ENCODE measurements at regions not wholly inside any gene's neighbourhood (a gene's known extent, or its start where the extent isn't known, plus 50 kb on each side); places are given as distances from the start of the nearest gene placed in this dataset.

- no peaks in the 10 kb centered on the region for H3K27me3 Mint-ChIP-seq
- no peak overlapping the region for H3K27ac Mint-ChIP-seq
- no peak overlapping the region for H3K4me3 Mint-ChIP-seq
- H3K36me3 Mint-ChIP-seq (ENCODE audit: low read depth): no peaks in the 10 kb centered on the region
- H3K4me1 Mint-ChIP-seq: no peaks in the 10 kb centered on the region
- no peak for DNase-seq
- peaks cover 8% of the 10 kb centered on the region for H3K9me3 Mint-ChIP-seq
- ATAC-seq: no peak
These were observed 702.7 kb downstream of the EPHA7 start for GRCh38 chr6:92716638-92717037.

- H3K27ac Mint-ChIP-seq: no peak overlapping the region
- no peaks in the 10 kb centered on the region for H3K36me3 Mint-ChIP-seq (ENCODE audit: low read depth)
- no peak for DNase-seq
- no peaks in the 10 kb centered on the region for H3K27me3 Mint-ChIP-seq
- H3K4me3 Mint-ChIP-seq: no peak overlapping the region
- H3K9me3 Mint-ChIP-seq: peaks cover 8% of the 10 kb centered on the region
- no peak for ATAC-seq
- H3K4me1 Mint-ChIP-seq: no peaks in the 10 kb centered on the region
These were observed 703.4 kb downstream of the EPHA7 start for GRCh38 chr6:92715991-92716390.

GRCh38 chr6:92714346-92714745 is 705.0 kb downstream of the EPHA7 start:
- Mint-ChIP-seq H3K27me3 (no peaks in the 10 kb centered on the region), H3K4me1 (no peaks in the 10 kb centered on the region), H3K4me3 (no peak overlapping the region), H3K36me3 (ENCODE audit: low read depth) (no peaks in the 10 kb centered on the region), H3K9me3 (no peaks in the 10 kb centered on the region), H3K27ac (no peak overlapping the region)
- ATAC-seq (no peak), DNase-seq (no peak)

- ATAC-seq (no peak), DNase-seq (no peak)
- no peak overlapping the region for H3K27ac Mint-ChIP-seq
- no peaks in the 10 kb centered on the region for H3K27me3 Mint-ChIP-seq
- no peak overlapping the region for H3K4me3 Mint-ChIP-seq
- H3K4me1 Mint-ChIP-seq: no peaks in the 10 kb centered on the region
- peaks cover 7% of the 10 kb centered on the region for H3K9me3 Mint-ChIP-seq
- H3K36me3 Mint-ChIP-seq (ENCODE audit: low read depth): no peaks in the 10 kb centered on the region
These were observed 709.3 kb downstream of the EPHA7 start for GRCh38 chr6:92710048-92710447.

- no peak overlapping the region for H3K27ac Mint-ChIP-seq
- H3K4me1 Mint-ChIP-seq: no peaks in the 10 kb centered on the region
- H3K36me3 Mint-ChIP-seq (ENCODE audit: low read depth): no peaks in the 10 kb centered on the region
- no peak for DNase-seq
- ATAC-seq: no peak
- no peaks in the 10 kb centered on the region for H3K27me3 Mint-ChIP-seq
- H3K4me3 Mint-ChIP-seq: no peak overlapping the region
- H3K9me3 Mint-ChIP-seq: peaks cover 9% of the 10 kb centered on the region
These were observed 710.4 kb downstream of the EPHA7 start for GRCh38 chr6:92708945-92709344.

GRCh38 chr6:92708270-92708669 is 711.1 kb downstream of the EPHA7 start:
- H3K27me3 Mint-ChIP-seq: no peaks in the 10 kb centered on the region
- H3K36me3 Mint-ChIP-seq (ENCODE audit: low read depth): no peaks in the 10 kb centered on the region
- no peak overlapping the region for H3K27ac Mint-ChIP-seq
- no peak overlapping the region for H3K4me3 Mint-ChIP-seq
- no peak for DNase-seq
- H3K9me3 Mint-ChIP-seq: peaks cover 9% of the 10 kb centered on the region
- no peaks in the 10 kb centered on the region for H3K4me1 Mint-ChIP-seq
- no peak for ATAC-seq

- Mint-ChIP-seq H3K27me3 (no peaks in the 10 kb centered on the region), H3K4me3 (no peak overlapping the region), H3K4me1 (no peaks in the 10 kb centered on the region), H3K9me3 (peaks cover 9% of the 10 kb centered on the region), H3K27ac (no peak overlapping the region), H3K36me3 (ENCODE audit: low read depth) (no peaks in the 10 kb centered on the region)
- DNase-seq (no peak), ATAC-seq (no peak)
These were observed 712.4 kb downstream of the EPHA7 start for GRCh38 chr6:92706976-92707375.

GRCh38 chr6:92701425-92702096 is 717.8 kb downstream of the EPHA7 start:
- no peaks in the 10 kb centered on the region for H3K4me1 Mint-ChIP-seq
- H3K36me3 Mint-ChIP-seq (ENCODE audit: low read depth): no peaks in the 10 kb centered on the region

GRCh38 chr6:92700411-92700810 is 718.9 kb downstream of the EPHA7 start:
- Mint-ChIP-seq H3K27me3 (no peaks in the 10 kb centered on the region), H3K27ac (no peak overlapping the region), H3K9me3 (peaks cover 8% of the 10 kb centered on the region), H3K4me1 (no peaks in the 10 kb centered on the region), H3K4me3 (no peak overlapping the region), H3K36me3 (ENCODE audit: low read depth) (no peaks in the 10 kb centered on the region)
- ATAC-seq: no peak
- no peak for DNase-seq

More at GRCh38 chr6:92701425-92702096, 717.8 kb downstream of the EPHA7 start:
- ATAC-seq (peak; percentile 15), DNase-seq (no peak)
- Mint-ChIP-seq H3K9me3 (peaks cover 8% of the 10 kb centered on the region), H3K27me3 (no peaks in the 10 kb centered on the region), H3K27ac (no peak overlapping the region), H3K4me3 (no peak overlapping the region)

- Mint-ChIP-seq H3K4me1 (no peaks in the 10 kb centered on the region), H3K4me3 (no peak overlapping the region), H3K27ac (no peak overlapping the region), H3K9me3 (peaks cover 7% of the 10 kb centered on the region), H3K27me3 (no peaks in the 10 kb centered on the region), H3K36me3 (ENCODE audit: low read depth) (no peaks in the 10 kb centered on the region)
- ATAC-seq: no peak
- no peak for DNase-seq
These were observed 728.3 kb downstream of the EPHA7 start for GRCh38 chr6:92690997-92691599.

- Mint-ChIP-seq H3K9me3 (peaks cover 11% of the 10 kb centered on the region), H3K4me3 (no peak overlapping the region), H3K27ac (no peak overlapping the region), H3K36me3 (ENCODE audit: low read depth) (no peaks in the 10 kb centered on the region), H3K4me1 (no peaks in the 10 kb centered on the region), H3K27me3 (no peaks in the 10 kb centered on the region)
- DNase-seq (no peak), ATAC-seq (no peak)
These were observed 731.0 kb downstream of the EPHA7 start for GRCh38 chr6:92688342-92688741.

- H3K4me1 Mint-ChIP-seq: no peaks in the 10 kb centered on the region
- peaks cover 7% of the 10 kb centered on the region for H3K9me3 Mint-ChIP-seq
- no peaks in the 10 kb centered on the region for H3K36me3 Mint-ChIP-seq (ENCODE audit: low read depth)
- no peak for DNase-seq
- ATAC-seq: no peak
- no peak overlapping the region for H3K27ac Mint-ChIP-seq
- no peak overlapping the region for H3K4me3 Mint-ChIP-seq
- H3K27me3 Mint-ChIP-seq: no peaks in the 10 kb centered on the region
These were observed 732.1 kb downstream of the EPHA7 start for GRCh38 chr6:92687278-92687677.

GRCh38 chr6:92684386-92684785 is 735.0 kb downstream of the EPHA7 start:
- H3K4me3 Mint-ChIP-seq: no peak overlapping the region
- ATAC-seq (no peak), DNase-seq (no peak)
- no peaks in the 10 kb centered on the region for H3K4me1 Mint-ChIP-seq
- no peaks in the 10 kb centered on the region for H3K27me3 Mint-ChIP-seq
- peaks cover 7% of the 10 kb centered on the region for H3K9me3 Mint-ChIP-seq
- H3K27ac Mint-ChIP-seq: no peak overlapping the region
- no peaks in the 10 kb centered on the region for H3K36me3 Mint-ChIP-seq (ENCODE audit: low read depth)

- Mint-ChIP-seq H3K9me3 (peaks cover 7% of the 10 kb centered on the region), H3K27me3 (no peaks in the 10 kb centered on the region), H3K27ac (no peak overlapping the region), H3K36me3 (ENCODE audit: low read depth) (no peaks in the 10 kb centered on the region), H3K4me1 (no peaks in the 10 kb centered on the region), H3K4me3 (no peak overlapping the region)
- DNase-seq (no peak), ATAC-seq (no peak)
These were observed 735.6 kb downstream of the EPHA7 start for GRCh38 chr6:92683748-92684147.

- DNase-seq (no peak), ATAC-seq (no peak)
- H3K27ac Mint-ChIP-seq: no peak overlapping the region
- H3K4me1 Mint-ChIP-seq: no peaks in the 10 kb centered on the region
- no peak overlapping the region for H3K4me3 Mint-ChIP-seq
- H3K27me3 Mint-ChIP-seq: no peaks in the 10 kb centered on the region
- H3K36me3 Mint-ChIP-seq (ENCODE audit: low read depth): no peaks in the 10 kb centered on the region
- peaks cover 5% of the 10 kb centered on the region for H3K9me3 Mint-ChIP-seq
These were observed 736.6 kb downstream of the EPHA7 start for GRCh38 chr6:92682516-92683398.
